ENCODE measurements at regions not wholly inside any gene's neighbourhood (a gene's known extent, or its start where the extent isn't known, plus 50 kb on each side); places are given as distances from the start of the nearest gene placed in this dataset.

- TF ChIP-seq, protein P1, sequence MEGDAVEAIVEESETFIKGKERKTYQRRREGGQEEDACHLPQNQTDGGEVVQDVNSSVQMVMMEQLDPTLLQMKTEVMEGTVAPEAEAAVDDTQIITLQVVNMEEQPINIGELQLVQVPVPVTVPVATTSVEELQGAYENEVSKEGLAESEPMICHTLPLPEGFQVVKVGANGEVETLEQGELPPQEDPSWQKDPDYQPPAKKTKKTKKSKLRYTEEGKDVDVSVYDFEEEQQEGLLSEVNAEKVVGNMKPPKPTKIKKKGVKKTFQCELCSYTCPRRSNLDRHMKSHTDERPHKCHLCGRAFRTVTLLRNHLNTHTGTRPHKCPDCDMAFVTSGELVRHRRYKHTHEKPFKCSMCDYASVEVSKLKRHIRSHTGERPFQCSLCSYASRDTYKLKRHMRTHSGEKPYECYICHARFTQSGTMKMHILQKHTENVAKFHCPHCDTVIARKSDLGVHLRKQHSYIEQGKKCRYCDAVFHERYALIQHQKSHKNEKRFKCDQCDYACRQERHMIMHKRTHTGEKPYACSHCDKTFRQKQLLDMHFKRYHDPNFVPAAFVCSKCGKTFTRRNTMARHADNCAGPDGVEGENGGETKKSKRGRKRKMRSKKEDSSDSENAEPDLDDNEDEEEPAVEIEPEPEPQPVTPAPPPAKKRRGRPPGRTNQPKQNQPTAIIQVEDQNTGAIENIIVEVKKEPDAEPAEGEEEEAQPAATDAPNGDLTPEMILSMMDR (IDR thresholded peaks at IDR 0.05; ENCODE audit: low read depth, low read length), result no peak
- no peak for TF ChIP-seq EZH2phosphoT487 (IDR thresholded peaks at IDR 0.05; ENCODE audit: low read depth)
These were observed 76.7 kb upstream of the GALNT2 start for GRCh38 chr1:229990326-229990725.

Measured in OCI-LY3 (cell line).